Activated CD4-positive, CD25-positive, alpha-beta regulatory T cell treated with anti-CD3 and anti-CD28 coated beads, Interleukin-2, amount 50 U/mL, for 16 hours (primary cell): ENCODE measurements at regions not wholly inside any gene's neighbourhood (a gene's known extent, or its start where the extent isn't known, plus 50 kb on each side); places are given as distances from the start of the nearest gene placed in this dataset.
"Not testable (repeated sequence)": the region's sequence is repeated elsewhere in the genome, so short reads cannot be mapped to it uniquely, and the experiment has no call there.

Experiments used
- DNase-seq: peaks from one replicate; pipeline ENCODE4 v3.0.0-alpha.2; 2020; ENCODE audit warnings: low read depth, low spot score

- not testable (repeated sequence) for DNase-seq
These were observed 891.3 kb upstream of the EPHA5 start for GRCh38 chr4:66561465-66562053.

GRCh38 chr4:66558651-66559050 is 888.4 kb upstream of the EPHA5 start:
- DNase-seq: no peak

- no peak for DNase-seq
These were observed 886.5 kb upstream of the EPHA5 start for GRCh38 chr4:66556651-66557278.

- no peak for DNase-seq
These were observed 885.0 kb upstream of the EPHA5 start for GRCh38 chr4:66555301-66555700.

DNA sequence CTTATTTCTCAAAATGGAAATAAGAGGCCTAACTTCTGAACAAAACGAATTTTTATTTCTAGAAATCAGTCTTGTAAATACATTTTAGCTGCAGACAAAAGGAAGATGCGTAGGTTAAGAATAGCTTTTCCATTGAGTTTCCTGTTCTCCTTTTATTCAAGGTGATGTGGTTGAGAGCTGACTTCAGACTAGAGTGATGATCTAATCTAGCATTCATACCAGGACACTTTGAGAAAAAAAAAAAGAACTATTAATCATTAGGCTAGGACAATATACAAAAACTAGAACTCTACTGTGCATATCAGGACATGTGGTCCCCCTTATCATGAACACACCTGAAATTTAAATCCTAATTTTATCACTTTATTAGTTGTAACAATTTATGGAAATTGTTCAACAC is 884.5 kb upstream of the EPHA5 start:
- no peak for DNase-seq

DNA sequence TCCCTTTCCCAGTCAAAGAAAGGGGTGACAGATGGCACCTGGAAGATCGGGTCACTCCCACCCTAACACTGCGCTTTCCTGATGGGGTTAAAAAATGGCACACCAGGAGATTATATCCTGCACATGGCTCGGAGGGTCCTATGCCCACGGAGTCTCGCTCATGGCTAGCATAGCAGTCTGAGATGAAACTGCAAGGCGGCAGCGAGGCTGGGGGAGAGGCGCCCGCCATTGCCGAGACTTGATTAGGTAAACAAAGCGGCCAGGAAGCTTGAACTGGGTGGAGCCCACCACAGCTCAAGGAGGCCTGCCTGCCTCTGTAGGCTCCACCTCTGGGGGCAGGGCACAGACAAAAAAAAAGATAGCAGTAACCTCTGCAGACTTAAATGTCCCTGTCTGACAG is 875.0 kb upstream of the EPHA5 start:
- not testable (repeated sequence) for DNase-seq

- DNase-seq: no peak
These were observed 874.0 kb upstream of the EPHA5 start for GRCh38 chr4:66544281-66544680.

DNA sequence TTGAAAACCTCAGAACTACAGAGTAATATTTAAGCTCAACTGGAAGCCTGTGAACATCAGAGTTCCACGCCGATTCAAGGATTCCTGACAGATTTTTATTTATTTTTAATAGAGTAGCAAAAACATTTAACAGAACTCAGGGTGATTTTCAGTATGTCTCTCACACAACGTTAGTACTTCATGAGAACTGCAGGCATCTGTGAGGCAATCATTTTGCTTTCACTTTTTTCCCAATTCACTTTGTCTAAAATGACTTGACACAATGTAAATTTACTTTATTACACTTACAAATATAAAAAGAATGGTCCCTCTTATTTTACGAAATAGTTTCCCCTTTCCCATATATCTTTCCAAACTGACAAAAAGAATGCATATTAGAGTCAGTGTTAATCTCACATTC is 869.5 kb upstream of the EPHA5 start:
- DNase-seq: no peak

- no peak for DNase-seq
These were observed 854.5 kb upstream of the EPHA5 start for GRCh38 chr4:66524781-66525180.

GRCh38 chr4:66522244-66522643 is 852.0 kb upstream of the EPHA5 start:
- no peak for DNase-seq

DNA sequence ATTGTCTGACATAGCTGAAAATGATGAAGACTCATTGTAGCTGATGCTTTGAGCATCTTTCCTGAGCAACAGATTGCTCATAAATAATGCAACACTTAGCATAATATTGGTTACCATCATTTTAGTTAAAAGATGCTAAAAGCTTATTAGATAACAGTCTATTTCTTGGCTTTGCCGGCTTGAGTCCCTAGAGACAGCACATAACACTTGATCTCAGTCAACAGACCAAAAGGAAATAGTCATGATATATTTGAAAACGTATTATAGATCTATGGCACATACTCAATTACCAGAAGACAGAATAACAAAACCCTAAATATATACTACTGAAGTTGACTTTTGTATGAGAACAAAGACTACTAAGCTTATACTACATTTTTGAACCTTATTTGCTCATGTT is 846.7 kb upstream of the EPHA5 start:
- DNase-seq: no peak

- DNase-seq: no peak
These were observed 836.7 kb upstream of the EPHA5 start for GRCh38 chr4:66506985-66507384.

DNA sequence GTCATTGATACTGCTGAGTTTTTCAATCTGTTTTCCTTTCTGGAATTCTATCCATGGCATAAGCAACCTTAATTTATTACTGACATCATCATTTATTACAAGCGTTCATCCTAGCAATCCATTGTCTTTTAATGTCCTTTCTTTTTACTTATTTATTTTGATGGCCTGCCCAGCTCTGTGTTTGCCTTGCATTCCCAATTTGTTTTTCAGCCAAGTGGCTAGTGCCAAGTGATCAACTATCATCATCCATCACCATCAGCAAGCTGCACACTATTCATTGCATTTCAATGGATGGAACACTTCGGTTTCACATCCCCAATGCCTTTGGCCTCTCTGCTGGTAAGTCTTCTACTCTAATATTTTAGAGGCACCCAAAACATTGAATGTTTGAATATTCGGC is 831.7 kb upstream of the EPHA5 start:
- no peak for DNase-seq

DNA sequence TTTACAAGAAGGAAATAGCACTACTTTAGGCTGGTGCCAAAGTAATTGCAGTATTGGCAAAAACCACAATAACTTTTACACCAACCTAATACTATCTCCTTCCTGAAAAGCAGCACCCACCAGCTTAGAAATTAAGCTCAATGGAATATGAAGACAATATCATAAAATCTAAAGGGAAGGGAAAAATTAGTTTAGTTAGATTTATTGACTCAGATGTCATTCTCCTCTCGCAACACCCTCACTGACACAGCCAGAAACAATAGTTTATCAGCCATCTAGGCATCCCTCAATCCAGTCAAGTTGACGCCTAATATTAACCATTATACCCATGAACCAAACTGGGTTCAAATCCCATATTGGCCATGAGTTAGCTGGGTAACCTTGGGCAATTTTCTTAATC is 820.4 kb upstream of the EPHA5 start:
- DNase-seq: no peak

- no peak for DNase-seq
These were observed 819.6 kb upstream of the EPHA5 start for GRCh38 chr4:66489783-66490452.

GRCh38 chr4:66489370-66489769 is 819.1 kb upstream of the EPHA5 start:
- no peak for DNase-seq

DNA sequence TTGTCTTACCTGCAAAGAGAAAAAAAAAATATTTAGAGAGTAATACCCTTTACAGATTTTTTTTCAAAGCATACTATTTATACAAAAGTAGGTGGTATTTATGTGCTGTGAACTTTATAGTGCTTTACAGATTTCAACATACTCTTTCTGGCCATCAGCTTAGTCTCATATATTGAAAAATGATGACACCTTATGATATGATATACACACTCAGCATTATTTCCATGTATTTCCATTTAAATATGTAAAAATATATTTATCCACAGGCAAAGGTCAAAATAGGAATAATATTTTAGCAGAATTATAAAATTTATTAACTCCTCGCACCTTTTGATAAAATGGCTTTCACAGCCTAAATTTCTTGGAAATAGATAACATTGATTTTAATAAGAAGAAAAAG is 815.8 kb upstream of the EPHA5 start:
- DNase-seq: no peak

DNA sequence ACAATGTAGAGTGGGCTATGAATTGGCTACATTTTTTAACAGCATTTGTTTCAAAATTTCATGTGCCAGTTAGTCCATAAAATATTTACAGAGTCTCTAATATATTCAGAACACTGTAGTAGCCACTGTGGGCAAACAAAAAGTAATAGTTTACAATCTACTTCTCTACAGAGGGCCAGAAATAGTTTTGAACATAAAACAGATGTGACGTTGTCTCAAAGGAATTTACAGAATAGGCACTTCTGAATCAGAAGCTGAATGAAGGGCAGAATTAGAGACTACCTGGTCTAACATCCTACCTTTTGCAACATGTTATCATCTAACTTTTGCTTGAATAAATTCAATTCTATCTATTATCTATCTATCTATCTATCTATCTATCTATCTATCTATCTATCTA is 811.9 kb upstream of the EPHA5 start:
- no peak for DNase-seq

- DNase-seq: no peak
These were observed 805.3 kb upstream of the EPHA5 start for GRCh38 chr4:66475596-66475995.

GRCh38 chr4:66465111-66465510 is 794.8 kb upstream of the EPHA5 start:
- DNase-seq: no peak

DNA sequence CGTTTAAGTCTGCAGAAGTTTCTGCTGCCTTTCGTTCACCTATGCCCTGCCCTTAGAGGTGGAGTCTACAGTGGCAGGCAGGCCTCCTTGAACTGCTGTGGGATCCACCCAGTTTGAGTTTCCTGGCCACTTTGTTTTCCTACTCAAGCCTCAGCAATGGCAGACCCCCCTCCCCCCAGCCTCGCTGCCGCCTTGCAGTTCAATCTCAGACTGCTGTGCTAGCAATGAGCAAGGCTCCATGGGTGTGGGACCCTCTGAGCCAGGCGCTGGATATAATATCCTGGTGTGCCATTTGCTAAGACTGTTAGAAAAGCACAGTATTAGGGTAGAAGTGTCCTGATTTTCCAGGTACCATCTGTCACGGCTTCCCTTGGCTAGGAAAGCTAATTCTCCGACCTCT is 792.6 kb upstream of the EPHA5 start:
- not testable (repeated sequence) for DNase-seq

DNA sequence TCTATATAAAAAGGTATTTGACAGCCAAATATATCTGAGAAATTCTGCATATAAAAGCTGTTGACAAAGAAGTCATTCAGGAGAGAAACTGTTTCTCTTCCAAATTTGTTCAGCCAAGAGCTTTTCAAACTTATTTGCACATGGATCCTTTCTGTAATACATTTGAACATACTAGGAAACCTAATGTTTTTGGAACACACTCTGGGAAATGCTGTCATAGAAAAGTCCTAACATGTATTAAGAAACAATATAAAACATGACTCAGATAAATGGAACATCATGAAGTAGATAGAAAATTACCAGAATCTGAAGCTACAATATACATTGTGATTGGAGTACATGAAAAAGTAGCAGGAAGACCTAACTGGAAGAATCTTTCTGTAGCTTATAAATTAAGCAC is 781.5 kb upstream of the EPHA5 start:
- DNase-seq: no peak

DNA sequence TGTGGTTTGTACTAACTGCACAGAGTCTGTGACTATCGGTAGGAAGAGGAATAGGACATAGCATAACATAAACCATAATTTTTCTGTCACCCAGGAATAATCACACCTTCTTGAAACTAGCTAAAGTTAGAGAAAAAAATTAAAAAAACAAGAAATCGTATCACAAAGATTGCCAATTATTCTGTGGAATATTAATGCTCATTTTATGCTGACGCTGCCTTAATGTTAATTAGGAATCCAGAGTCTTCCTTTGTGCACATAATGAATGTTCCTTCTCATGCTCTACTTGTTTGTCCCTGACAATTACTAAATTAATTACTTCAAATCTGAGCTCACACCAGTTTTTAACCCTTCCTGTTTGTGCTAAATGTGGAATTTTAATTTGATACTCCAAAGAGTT is 772.7 kb upstream of the EPHA5 start:
- no peak for DNase-seq
